Esophagus squamous epithelium (tissue), 4 donors: ENCODE measurements at regions not wholly inside any gene's neighbourhood (a gene's known extent, or its start where the extent isn't known, plus 50 kb on each side); places are given as distances from the start of the nearest gene placed in this dataset.

Experiments
- CTCF ChIP-seq, 6 experiments: fragments of 450-650 bp in 4 of 6; fragments of 200-600 bp in 2 of 6; sonication (generic) in 2 of 6; IDR thresholded peaks; one replicate each; pipeline ENCODE4 v1.5.1; 2016 to 2019; ENCODE audit warnings: antibody characterized with exemption in 6 of 6, mild to moderate bottlenecking in 4 of 6, moderate library complexity in 4 of 6
- POLR2A ChIP-seq, 4 donors: fragments of 450-650 bp; IDR thresholded peaks; one replicate each; pipeline ENCODE4 v1.6.1; 2017; ENCODE audit warnings: antibody characterized with exemption in 4 of 4, mild to moderate bottlenecking in 4 of 4, moderate library complexity in 3 of 4

GRCh38 chr9:88828018-88828417, 163.2 kb upstream of the S1PR3 start:
- TF ChIP-seq POLR2A (IDR thresholded peaks at IDR 0.05) (no peak), CTCF (IDR thresholded peaks at IDR 0.05) (no peak)
